WTC11 (cell line): ENCODE measurements at regions not wholly inside any gene's neighbourhood (a gene's known extent, or its start where the extent isn't known, plus 50 kb on each side); places are given as distances from the start of the nearest gene placed in this dataset.

ENCODE experiments used
- ESRRA ChIP-seq: sonication (generic); formaldehyde crosslinking; IDR thresholded peaks from 2 replicates; pipeline ENCODE4 v1.8.1; 2022; ENCODE audit warnings: mild to moderate bottlenecking, missing genetic modification reagents, borderline replicate concordance
- FOXJ3 ChIP-seq: sonication (generic); formaldehyde crosslinking; IDR thresholded peaks from 2 replicates; pipeline ENCODE4 v1.9.0; 2021; ENCODE audit warnings: missing genetic modification reagents, mild to moderate bottlenecking, borderline replicate concordance
- NFE2L1 ChIP-seq: sonication (generic); formaldehyde crosslinking; IDR thresholded peaks from 2 replicates; pipeline ENCODE4 v1.8.1; 2023; ENCODE audit warnings: missing genetic modification reagents
- RELA ChIP-seq: sonication (generic); formaldehyde crosslinking; IDR thresholded peaks from 2 replicates; pipeline ENCODE4 v1.8.1; 2022; ENCODE audit warnings: missing genetic modification reagents, mild to moderate bottlenecking, borderline replicate concordance
- SMAD3 ChIP-seq: sonication (generic); formaldehyde crosslinking; IDR thresholded peaks from 2 replicates; pipeline ENCODE4 v1.8.0; 2022; ENCODE audit warnings: missing genetic modification reagents, mild to moderate bottlenecking, borderline replicate concordance
- SP1 ChIP-seq: sonication (generic); formaldehyde crosslinking; conservative IDR thresholded peaks from 2 replicates; pipeline ENCODE4 v1.8.1; 2022; ENCODE audit warnings: missing genetic modification reagents
- TP53 ChIP-seq: sonication (generic); formaldehyde crosslinking; IDR thresholded peaks from 2 replicates; pipeline ENCODE4 v1.8.1; 2023; ENCODE audit warnings: mild to moderate bottlenecking, missing genetic modification reagents
- ZNF423 ChIP-seq: fragments of 250-450 bp; sonication (Bioruptor Pico); IDR thresholded peaks from 2 replicates; pipeline ENCODE4 v2.1.2; 2022; ENCODE audit warnings: mild to moderate bottlenecking, moderate library complexity
- TF ChIP-seq, protein P1 (sequence below): sonication (generic); formaldehyde crosslinking; IDR thresholded peaks from 2 replicates; pipeline ENCODE4 v1.8.1; 2023; ENCODE audit warnings: mild to moderate bottlenecking, missing genetic modification reagents
- TF ChIP-seq, protein P2 (sequence below): sonication (generic); formaldehyde crosslinking; IDR thresholded peaks from 2 replicates; pipeline ENCODE4 v1.8.1; 2022; ENCODE audit warnings: missing genetic modification reagents, borderline replicate concordance
- TF ChIP-seq, protein P3 (sequence below): sonication (generic); formaldehyde crosslinking; IDR thresholded peaks from 2 replicates; pipeline ENCODE4 v1.8.1; 2022; ENCODE audit warnings: low read depth, missing genetic modification reagents, borderline replicate concordance
- TF ChIP-seq, protein P4 (sequence below): fragments of 200-600 bp; IDR thresholded peaks from 2 replicates; pipeline ENCODE4 v1.8.0; 2022; ENCODE audit warnings: antibody characterized with exemption
- TF ChIP-seq, protein P5 (sequence below): sonication (generic); formaldehyde crosslinking; IDR thresholded peaks from 2 replicates; pipeline ENCODE4 v1.8.0; 2022; ENCODE audit warnings: missing genetic modification reagents
- TF ChIP-seq, protein P6 (sequence below): sonication (generic); formaldehyde crosslinking; IDR thresholded peaks from 2 replicates; pipeline ENCODE4 v1.8.0; 2022; ENCODE audit warnings: mild to moderate bottlenecking, missing genetic modification reagents

DNA sequence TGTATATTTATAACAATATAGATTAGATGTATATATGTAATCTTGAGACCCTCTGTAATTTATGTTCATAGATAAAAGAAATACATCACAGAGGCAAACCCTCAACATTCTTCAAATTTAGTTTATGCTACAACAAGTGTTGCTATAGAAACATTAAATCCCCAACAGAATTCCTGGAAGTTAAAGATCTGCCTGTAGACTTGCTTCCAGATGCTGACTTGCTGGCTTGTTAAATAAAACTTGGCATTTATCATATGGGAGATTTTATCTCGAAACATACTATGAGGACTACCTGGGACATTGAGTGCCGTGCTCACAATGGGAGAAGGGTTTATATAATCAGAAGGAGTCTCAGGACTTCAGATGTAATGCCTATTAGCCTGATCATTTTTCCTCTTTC, 136.3 kb upstream of the PLXNC1 start:
- TF ChIP-seq, protein P1, sequence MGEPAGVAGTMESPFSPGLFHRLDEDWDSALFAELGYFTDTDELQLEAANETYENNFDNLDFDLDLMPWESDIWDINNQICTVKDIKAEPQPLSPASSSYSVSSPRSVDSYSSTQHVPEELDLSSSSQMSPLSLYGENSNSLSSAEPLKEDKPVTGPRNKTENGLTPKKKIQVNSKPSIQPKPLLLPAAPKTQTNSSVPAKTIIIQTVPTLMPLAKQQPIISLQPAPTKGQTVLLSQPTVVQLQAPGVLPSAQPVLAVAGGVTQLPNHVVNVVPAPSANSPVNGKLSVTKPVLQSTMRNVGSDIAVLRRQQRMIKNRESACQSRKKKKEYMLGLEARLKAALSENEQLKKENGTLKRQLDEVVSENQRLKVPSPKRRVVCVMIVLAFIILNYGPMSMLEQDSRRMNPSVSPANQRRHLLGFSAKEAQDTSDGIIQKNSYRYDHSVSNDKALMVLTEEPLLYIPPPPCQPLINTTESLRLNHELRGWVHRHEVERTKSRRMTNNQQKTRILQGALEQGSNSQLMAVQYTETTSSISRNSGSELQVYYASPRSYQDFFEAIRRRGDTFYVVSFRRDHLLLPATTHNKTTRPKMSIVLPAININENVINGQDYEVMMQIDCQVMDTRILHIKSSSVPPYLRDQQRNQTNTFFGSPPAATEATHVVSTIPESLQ: no peak
- TF ChIP-seq, protein P2, sequence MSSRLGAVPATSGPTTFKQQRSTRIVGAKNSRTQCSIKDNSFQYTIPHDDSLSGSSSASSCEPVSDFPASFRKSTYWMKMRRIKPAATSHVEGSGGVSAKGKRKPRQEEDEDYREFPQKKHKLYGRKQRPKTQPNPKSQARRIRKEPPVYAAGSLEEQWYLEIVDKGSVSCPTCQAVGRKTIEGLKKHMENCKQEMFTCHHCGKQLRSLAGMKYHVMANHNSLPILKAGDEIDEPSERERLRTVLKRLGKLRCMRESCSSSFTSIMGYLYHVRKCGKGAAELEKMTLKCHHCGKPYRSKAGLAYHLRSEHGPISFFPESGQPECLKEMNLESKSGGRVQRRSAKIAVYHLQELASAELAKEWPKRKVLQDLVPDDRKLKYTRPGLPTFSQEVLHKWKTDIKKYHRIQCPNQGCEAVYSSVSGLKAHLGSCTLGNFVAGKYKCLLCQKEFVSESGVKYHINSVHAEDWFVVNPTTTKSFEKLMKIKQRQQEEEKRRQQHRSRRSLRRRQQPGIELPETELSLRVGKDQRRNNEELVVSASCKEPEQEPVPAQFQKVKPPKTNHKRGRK (CRISPR knock-in tag): no peak
- TF ChIP-seq, protein P3, sequence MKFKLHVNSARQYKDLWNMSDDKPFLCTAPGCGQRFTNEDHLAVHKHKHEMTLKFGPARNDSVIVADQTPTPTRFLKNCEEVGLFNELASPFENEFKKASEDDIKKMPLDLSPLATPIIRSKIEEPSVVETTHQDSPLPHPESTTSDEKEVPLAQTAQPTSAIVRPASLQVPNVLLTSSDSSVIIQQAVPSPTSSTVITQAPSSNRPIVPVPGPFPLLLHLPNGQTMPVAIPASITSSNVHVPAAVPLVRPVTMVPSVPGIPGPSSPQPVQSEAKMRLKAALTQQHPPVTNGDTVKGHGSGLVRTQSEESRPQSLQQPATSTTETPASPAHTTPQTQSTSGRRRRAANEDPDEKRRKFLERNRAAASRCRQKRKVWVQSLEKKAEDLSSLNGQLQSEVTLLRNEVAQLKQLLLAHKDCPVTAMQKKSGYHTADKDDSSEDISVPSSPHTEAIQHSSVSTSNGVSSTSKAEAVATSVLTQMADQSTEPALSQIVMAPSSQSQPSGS (CRISPR knock-in tag): no peak
- no peak for TF ChIP-seq RELA (CRISPR knock-in tag)
- TF ChIP-seq, protein P4, sequence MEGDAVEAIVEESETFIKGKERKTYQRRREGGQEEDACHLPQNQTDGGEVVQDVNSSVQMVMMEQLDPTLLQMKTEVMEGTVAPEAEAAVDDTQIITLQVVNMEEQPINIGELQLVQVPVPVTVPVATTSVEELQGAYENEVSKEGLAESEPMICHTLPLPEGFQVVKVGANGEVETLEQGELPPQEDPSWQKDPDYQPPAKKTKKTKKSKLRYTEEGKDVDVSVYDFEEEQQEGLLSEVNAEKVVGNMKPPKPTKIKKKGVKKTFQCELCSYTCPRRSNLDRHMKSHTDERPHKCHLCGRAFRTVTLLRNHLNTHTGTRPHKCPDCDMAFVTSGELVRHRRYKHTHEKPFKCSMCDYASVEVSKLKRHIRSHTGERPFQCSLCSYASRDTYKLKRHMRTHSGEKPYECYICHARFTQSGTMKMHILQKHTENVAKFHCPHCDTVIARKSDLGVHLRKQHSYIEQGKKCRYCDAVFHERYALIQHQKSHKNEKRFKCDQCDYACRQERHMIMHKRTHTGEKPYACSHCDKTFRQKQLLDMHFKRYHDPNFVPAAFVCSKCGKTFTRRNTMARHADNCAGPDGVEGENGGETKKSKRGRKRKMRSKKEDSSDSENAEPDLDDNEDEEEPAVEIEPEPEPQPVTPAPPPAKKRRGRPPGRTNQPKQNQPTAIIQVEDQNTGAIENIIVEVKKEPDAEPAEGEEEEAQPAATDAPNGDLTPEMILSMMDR: no peak
- no peak for TF ChIP-seq NFE2L1 (CRISPR knock-in tag)
- TF ChIP-seq TP53 (CRISPR knock-in tag): no peak
- no peak for TF ChIP-seq ZNF423 (CRISPR knock-in tag)
- no peak for TF ChIP-seq SMAD3 (CRISPR knock-in tag)
- TF ChIP-seq ESRRA (CRISPR knock-in tag): no peak
- TF ChIP-seq, protein P5, sequence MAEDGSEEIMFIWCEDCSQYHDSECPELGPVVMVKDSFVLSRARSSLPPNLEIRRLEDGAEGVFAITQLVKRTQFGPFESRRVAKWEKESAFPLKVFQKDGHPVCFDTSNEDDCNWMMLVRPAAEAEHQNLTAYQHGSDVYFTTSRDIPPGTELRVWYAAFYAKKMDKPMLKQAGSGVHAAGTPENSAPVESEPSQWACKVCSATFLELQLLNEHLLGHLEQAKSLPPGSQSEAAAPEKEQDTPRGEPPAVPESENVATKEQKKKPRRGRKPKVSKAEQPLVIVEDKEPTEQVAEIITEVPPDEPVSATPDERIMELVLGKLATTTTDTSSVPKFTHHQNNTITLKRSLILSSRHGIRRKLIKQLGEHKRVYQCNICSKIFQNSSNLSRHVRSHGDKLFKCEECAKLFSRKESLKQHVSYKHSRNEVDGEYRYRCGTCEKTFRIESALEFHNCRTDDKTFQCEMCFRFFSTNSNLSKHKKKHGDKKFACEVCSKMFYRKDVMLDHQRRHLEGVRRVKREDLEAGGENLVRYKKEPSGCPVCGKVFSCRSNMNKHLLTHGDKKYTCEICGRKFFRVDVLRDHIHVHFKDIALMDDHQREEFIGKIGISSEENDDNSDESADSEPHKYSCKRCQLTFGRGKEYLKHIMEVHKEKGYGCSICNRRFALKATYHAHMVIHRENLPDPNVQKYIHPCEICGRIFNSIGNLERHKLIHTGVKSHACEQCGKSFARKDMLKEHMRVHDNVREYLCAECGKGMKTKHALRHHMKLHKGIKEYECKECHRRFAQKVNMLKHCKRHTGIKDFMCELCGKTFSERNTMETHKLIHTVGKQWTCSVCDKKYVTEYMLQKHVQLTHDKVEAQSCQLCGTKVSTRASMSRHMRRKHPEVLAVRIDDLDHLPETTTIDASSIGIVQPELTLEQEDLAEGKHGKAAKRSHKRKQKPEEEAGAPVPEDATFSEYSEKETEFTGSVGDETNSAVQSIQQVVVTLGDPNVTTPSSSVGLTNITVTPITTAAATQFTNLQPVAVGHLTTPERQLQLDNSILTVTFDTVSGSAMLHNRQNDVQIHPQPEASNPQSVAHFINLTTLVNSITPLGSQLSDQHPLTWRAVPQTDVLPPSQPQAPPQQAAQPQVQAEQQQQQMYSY (CRISPR knock-in tag): no peak
- TF ChIP-seq, protein P6, sequence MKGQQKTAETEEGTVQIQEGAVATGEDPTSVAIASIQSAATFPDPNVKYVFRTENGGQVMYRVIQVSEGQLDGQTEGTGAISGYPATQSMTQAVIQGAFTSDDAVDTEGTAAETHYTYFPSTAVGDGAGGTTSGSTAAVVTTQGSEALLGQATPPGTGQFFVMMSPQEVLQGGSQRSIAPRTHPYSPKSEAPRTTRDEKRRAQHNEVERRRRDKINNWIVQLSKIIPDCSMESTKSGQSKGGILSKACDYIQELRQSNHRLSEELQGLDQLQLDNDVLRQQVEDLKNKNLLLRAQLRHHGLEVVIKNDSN (CRISPR knock-in tag): no peak
- TF ChIP-seq SP1 (CRISPR knock-in tag): no peak
- no peak for TF ChIP-seq FOXJ3
